ENCODE measurements at regions not wholly inside any gene's neighbourhood (a gene's known extent, or its start where the extent isn't known, plus 50 kb on each side); places are given as distances from the start of the nearest gene placed in this dataset.

- no peak for TF ChIP-seq CTCF (IDR thresholded peaks at IDR 0.05)
- Histone ChIP-seq H3K9me3 (ENCODE audit: control insufficient read depth, insufficient read depth, low read length) (no peaks in the 10 kb centered on the region), H3K4me1 (ENCODE audit: control insufficient read depth, insufficient read depth, low read length) (peaks cover 4% of the 10 kb centered on the region), H3K36me3 (ENCODE audit: control insufficient read depth, insufficient read depth, low read length) (no peaks in the 10 kb centered on the region), H3K4me3 (ENCODE audit: low read length) (no peak overlapping the region), H3K27ac (ENCODE audit: low read length) (no peak overlapping the region), H3K27me3 (ENCODE audit: control insufficient read depth, insufficient read depth, low read length) (no peaks in the 10 kb centered on the region)
- Mint-ChIP-seq H3K4me3 (no peak overlapping the region), H3K27ac (no peak overlapping the region), H3K27me3 (ENCODE audit: low read depth in 2 of 2) (peaks cover 8 to 20% of the 10 kb centered on the region in 2 donors), H3K9me3 (no peaks in the 10 kb centered on the region), H3K36me3 (no peaks in the 10 kb centered on the region), H3K4me1 (peaks cover 0 to 4% of the 10 kb centered on the region in 2 donors)
- no peak for ATAC-seq
- intact Hi-C loops (cut with micrococcal nuclease) = no loop called here
- DNase-seq = no peak
- 85% methylated on average over 23 of the region's 23 CpGs for WGBS (ENCODE audit: insufficient coverage)
Observed at GRCh38 chr22:48719978-48720661, 1107.6 kb downstream of the BRD1 start.

- H3K27me3 Mint-ChIP-seq (ENCODE audit: low read depth in 2 of 2) = peaks cover 5 to 20% of the 10 kb centered on the region in 2 donors
- intact Hi-C loops (cut with micrococcal nuclease) = no loop called here
Observed at GRCh38 chr22:48718818-48719500, 1108.7 kb downstream of the BRD1 start.

GRCh38 chr22:48717883-48718817, 1109.5 kb downstream of the BRD1 start:
- H3K4me3 Mint-ChIP-seq = no peak overlapping the region
- Histone ChIP-seq H3K27me3 (ENCODE audit: control insufficient read depth, insufficient read depth, low read length) (no peaks in the 10 kb centered on the region), H3K27ac (ENCODE audit: low read length) (no peak overlapping the region), H3K4me1 (ENCODE audit: control insufficient read depth, insufficient read depth, low read length) (peaks cover 4% of the 10 kb centered on the region), H3K4me3 (ENCODE audit: low read length) (no peak overlapping the region), H3K9me3 (ENCODE audit: control insufficient read depth, insufficient read depth, low read length) (no peaks in the 10 kb centered on the region), H3K36me3 (ENCODE audit: control insufficient read depth, insufficient read depth, low read length) (no peaks in the 10 kb centered on the region)
- no peaks in the 10 kb centered on the region for H3K9me3 Mint-ChIP-seq
- ATAC-seq (peak in 1 of 3 donors; percentile 42), DNase-seq (no peak)
- intact Hi-C loops (cut with micrococcal nuclease) = no loop called here
- H3K27ac Mint-ChIP-seq = no peak overlapping the region
- H3K4me1 Mint-ChIP-seq = peaks cover 0 to 4% of the 10 kb centered on the region in 2 donors
- 42% methylated on average over 31 of the region's 31 CpGs for WGBS (ENCODE audit: insufficient coverage)
- peaks cover 5 to 20% of the 10 kb centered on the region in 2 donors for H3K27me3 Mint-ChIP-seq (ENCODE audit: low read depth in 2 of 2)
- H3K36me3 Mint-ChIP-seq = no peaks in the 10 kb centered on the region
- TF ChIP-seq CTCF (IDR thresholded peaks at IDR 0.05) = no peak

More at GRCh38 chr22:48718818-48719500, 1108.7 kb downstream of the BRD1 start:
- H3K36me3 ChIP-seq (ENCODE audit: control insufficient read depth, insufficient read depth, low read length) = no peaks in the 10 kb centered on the region
- no peak overlapping the region for H3K4me3 Mint-ChIP-seq
- H3K36me3 Mint-ChIP-seq = no peaks in the 10 kb centered on the region
- peaks cover 0 to 4% of the 10 kb centered on the region in 2 donors for H3K4me1 Mint-ChIP-seq
- H3K27ac Mint-ChIP-seq = no peak overlapping the region
- 80% methylated on average over 20 of the region's 22 CpGs for WGBS (ENCODE audit: insufficient coverage)
- no peaks in the 10 kb centered on the region for H3K27me3 ChIP-seq (ENCODE audit: control insufficient read depth, insufficient read depth, low read length)
- no peak overlapping the region for H3K27ac ChIP-seq (ENCODE audit: low read length)
- ATAC-seq = no peak
- no peak overlapping the region for H3K4me3 ChIP-seq (ENCODE audit: low read length)
- no peaks in the 10 kb centered on the region for H3K9me3 ChIP-seq (ENCODE audit: control insufficient read depth, insufficient read depth, low read length)
- no peak for DNase-seq
- peaks cover 4% of the 10 kb centered on the region for H3K4me1 ChIP-seq (ENCODE audit: control insufficient read depth, insufficient read depth, low read length)
- TF ChIP-seq CTCF (IDR thresholded peaks at IDR 0.05) = no peak
- H3K9me3 Mint-ChIP-seq = no peaks in the 10 kb centered on the region
